NCI-H1694 (cell line): ENCODE measurements at regions not wholly inside any gene's neighbourhood (a gene's known extent, or its start where the extent isn't known, plus 50 kb on each side); places are given as distances from the start of the nearest gene placed in this dataset.
"Not testable (repeated sequence)": the region's sequence is repeated elsewhere in the genome, so short reads cannot be mapped to it uniquely, and the experiment has no call there.

Experiments
- DNase-seq: peaks from one replicate; lab custom pipeline; 2025; lab: John Stamatoyannopoulos, UW

- DNase-seq: no peak
Observed at GRCh38 chr15:77839970-77840905, 207.5 kb upstream of the LINGO1 start.

GRCh38 chr15:77839456-77839855 lies 206.7 kb upstream of the LINGO1 start:
- DNase-seq: no peak

GRCh38 chr15:77838595-77838994 lies 205.9 kb upstream of the LINGO1 start:
- DNase-seq: no peak

- DNase-seq: no peak
Observed at GRCh38 chr15:77838061-77838460, 205.3 kb upstream of the LINGO1 start.

- DNase-seq: no peak
Observed at GRCh38 chr15:77837649-77838025, 204.9 kb upstream of the LINGO1 start.

- DNase-seq: no peak
Observed at GRCh38 chr15:77836906-77837648, 204.4 kb upstream of the LINGO1 start.

- DNase-seq: peak; percentile 9
Observed at GRCh38 chr15:77836121-77836692, 203.5 kb upstream of the LINGO1 start.

- DNase-seq: no peak
Observed at GRCh38 chr15:77834276-77834990, 201.7 kb upstream of the LINGO1 start.

GRCh38 chr15:77832874-77833273 lies 200.2 kb upstream of the LINGO1 start:
- DNase-seq: no peak

GRCh38 chr15:77831986-77832385 lies 199.3 kb upstream of the LINGO1 start:
- DNase-seq: peak; percentile 78

- no peak for DNase-seq
Observed at GRCh38 chr15:77830051-77830468, 197.3 kb upstream of the LINGO1 start.

GRCh38 chr15:77829331-77829730 lies 196.6 kb upstream of the LINGO1 start:
- not testable (repeated sequence) for DNase-seq

GRCh38 chr15:77827860-77828259 lies 195.1 kb upstream of the LINGO1 start:
- no peak for DNase-seq

GRCh38 chr15:77826006-77826695 lies 193.4 kb upstream of the LINGO1 start:
- no peak for DNase-seq

GRCh38 chr15:77825546-77825945 lies 192.8 kb upstream of the LINGO1 start:
- DNase-seq: no peak

GRCh38 chr15:77825252-77825542 lies 192.5 kb upstream of the LINGO1 start:
- no peak for DNase-seq

- no peak for DNase-seq
Observed at GRCh38 chr15:77824361-77825251, 191.9 kb upstream of the LINGO1 start.

- no peak for DNase-seq
Observed at GRCh38 chr15:77823736-77824135, 191.0 kb upstream of the LINGO1 start.

- DNase-seq: no peak
Observed at GRCh38 chr15:77822631-77823230, 190.0 kb upstream of the LINGO1 start.

GRCh38 chr15:77821959-77822256 lies 189.2 kb upstream of the LINGO1 start:
- no peak for DNase-seq
